ENCODE measurements at regions not wholly inside any gene's neighbourhood (a gene's known extent, or its start where the extent isn't known, plus 50 kb on each side); places are given as distances from the start of the nearest gene placed in this dataset.

- Histone ChIP-seq H3K79me2 (ENCODE audit: control insufficient read depth, insufficient read depth, low read length) (no peaks in the 10 kb centered on the region), H3K27ac (ENCODE audit: insufficient read depth, low read depth, low read length) (peak overlapping the region; percentile 75), H3K9me3 (replicated peaks; ENCODE audit: control insufficient read depth, insufficient read depth, low read length) (no peaks in the 10 kb centered on the region), H3K9ac (replicated peaks; ENCODE audit: extremely low read depth, insufficient read depth, low read length) (peak overlapping the region; percentile 60), H3K9me1 (replicated peaks; ENCODE audit: control insufficient read depth, extremely low read depth, insufficient read depth, low read length) (no peaks in the 10 kb centered on the region), H3K27me3 (ENCODE audit: control insufficient read depth in 2 of 2, insufficient read depth in 2 of 2, low read length in 2 of 2) (no peaks in the 10 kb centered on the region), H4K20me1 (replicated peaks; ENCODE audit: control insufficient read depth, extremely low read depth, insufficient read depth, low read length) (no peaks in the 10 kb centered on the region), H3K4me1 (ENCODE audit: control insufficient read depth, extremely low read depth, insufficient read depth, low read length) (peaks cover 21% of the 10 kb centered on the region), H2AFZ (ENCODE audit: low read depth, low read length) (no peak overlapping the region), H3K4me3 (replicated peaks in 1 of 3; ENCODE audit: insufficient read depth in 1 of 3, low read depth in 1 of 3, low read length in 3 of 3) (no peak overlapping the region), H3K36me3 (ENCODE audit: control insufficient read depth in 2 of 2, extremely low read depth in 1 of 2, insufficient read depth in 2 of 2, low read length in 2 of 2) (no peaks in the 10 kb centered on the region), H3K4me2 (ENCODE audit: insufficient read depth, low read length) (peak overlapping the region; percentile 45)
- CTCF ChIA-PET, result interaction anchor here (0.7 to 3.0 kb wide), 3 partner anchors 9 to 678 kb away, joined by 4 to 24 read pairs (median 7); no protein-coding TSS in a partner anchor
- FAIRE-seq (no peak), DNase-seq (ENCODE audit: low read depth, low spot score) (peak; percentile 13)
- POLR2A ChIA-PET, result no interaction called here
- BruUV-seq (replicated peaks), result no TSS peak
- TF ChIP-seq MAX (IDR thresholded peaks at IDR 0.05; ENCODE audit: insufficient read depth, insufficient read length), result no peak
- TF ChIP-seq EZH2 (IDR thresholded peaks at IDR 0.05; ENCODE audit: borderline replicate concordance, low read depth, low read length, severe bottlenecking), result no peak
- no peak for TF ChIP-seq CTCF (IDR thresholded peaks at IDR 0.05; ENCODE audit: extremely low read depth in 1 of 2, insufficient read depth in 1 of 2, low read depth in 1 of 2, low read length in 2 of 2)
- peak; percentile 55 for TF ChIP-seq JUN (IDR thresholded peaks at IDR 0.05; ENCODE audit: borderline replicate concordance, insufficient read depth, insufficient read length, low read depth)
- TF ChIP-seq MYC (IDR thresholded peaks at IDR 0.05; ENCODE audit: low read depth, low read length), result no peak
- no peak for TF ChIP-seq FOS (IDR thresholded peaks at IDR 0.05; ENCODE audit: borderline replicate concordance, insufficient read depth, low read length)
- dilution Hi-C loops (cut with MboI; ENCODE audit: extremely low pct_ligation_motif_present, low sequenced_read_pairs) (no loop called here), intact Hi-C loops (cut with micrococcal nuclease) (loop anchor here (1.0 to 10.0 kb wide), 7 partner anchors 39 to 785 kb away; no protein-coding TSS in a partner anchor)
These were observed 2115.3 kb upstream of the PIK3C3 start for GRCh38 chr18:39839782-39840181.

All from endothelial cell of umbilical vein (primary cell).